ENCODE measurements at regions not wholly inside any gene's neighbourhood (a gene's known extent, or its start where the extent isn't known, plus 50 kb on each side); places are given as distances from the start of the nearest gene placed in this dataset.

GRCh38 chr12:86744547-86745212 lies 488.5 kb upstream of the MGAT4C start:
- TF ChIP-seq ZNF585B (tag by site-specific recombination; IDR thresholded peaks at IDR 0.05) (no peak), ZNF23 (tag by site-specific recombination; IDR thresholded peaks at IDR 0.05; ENCODE audit: borderline replicate concordance) (no peak), ZBTB48 (tag by site-specific recombination; IDR thresholded peaks at IDR 0.05) (no peak), PRDM1 (tag by site-specific recombination; IDR thresholded peaks at IDR 0.05) (no peak), ZNF174 (tag by site-specific recombination; IDR thresholded peaks at IDR 0.05) (no peak), ZNF280C (tag by site-specific recombination; IDR thresholded peaks at IDR 0.05) (no peak), ZNF416 (tag by site-specific recombination; IDR thresholded peaks at IDR 0.05) (no peak), SALL2 (tag by site-specific recombination; IDR thresholded peaks at IDR 0.05; ENCODE audit: borderline replicate concordance) (no peak), ZNF610 (tag by site-specific recombination; IDR thresholded peaks at IDR 0.05; ENCODE audit: borderline replicate concordance) (no peak), REPIN1 (tag by site-specific recombination; IDR thresholded peaks at IDR 0.05; ENCODE audit: low read depth) (no peak), HOXD13 (CRISPR knock-in tag; IDR thresholded peaks at IDR 0.05; ENCODE audit: borderline replicate concordance) (no peak)
- TF ChIP-seq, protein P1, sequence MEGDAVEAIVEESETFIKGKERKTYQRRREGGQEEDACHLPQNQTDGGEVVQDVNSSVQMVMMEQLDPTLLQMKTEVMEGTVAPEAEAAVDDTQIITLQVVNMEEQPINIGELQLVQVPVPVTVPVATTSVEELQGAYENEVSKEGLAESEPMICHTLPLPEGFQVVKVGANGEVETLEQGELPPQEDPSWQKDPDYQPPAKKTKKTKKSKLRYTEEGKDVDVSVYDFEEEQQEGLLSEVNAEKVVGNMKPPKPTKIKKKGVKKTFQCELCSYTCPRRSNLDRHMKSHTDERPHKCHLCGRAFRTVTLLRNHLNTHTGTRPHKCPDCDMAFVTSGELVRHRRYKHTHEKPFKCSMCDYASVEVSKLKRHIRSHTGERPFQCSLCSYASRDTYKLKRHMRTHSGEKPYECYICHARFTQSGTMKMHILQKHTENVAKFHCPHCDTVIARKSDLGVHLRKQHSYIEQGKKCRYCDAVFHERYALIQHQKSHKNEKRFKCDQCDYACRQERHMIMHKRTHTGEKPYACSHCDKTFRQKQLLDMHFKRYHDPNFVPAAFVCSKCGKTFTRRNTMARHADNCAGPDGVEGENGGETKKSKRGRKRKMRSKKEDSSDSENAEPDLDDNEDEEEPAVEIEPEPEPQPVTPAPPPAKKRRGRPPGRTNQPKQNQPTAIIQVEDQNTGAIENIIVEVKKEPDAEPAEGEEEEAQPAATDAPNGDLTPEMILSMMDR (tag by site-specific recombination; IDR thresholded peaks at IDR 0.05): no peak
- TF ChIP-seq, protein P2, sequence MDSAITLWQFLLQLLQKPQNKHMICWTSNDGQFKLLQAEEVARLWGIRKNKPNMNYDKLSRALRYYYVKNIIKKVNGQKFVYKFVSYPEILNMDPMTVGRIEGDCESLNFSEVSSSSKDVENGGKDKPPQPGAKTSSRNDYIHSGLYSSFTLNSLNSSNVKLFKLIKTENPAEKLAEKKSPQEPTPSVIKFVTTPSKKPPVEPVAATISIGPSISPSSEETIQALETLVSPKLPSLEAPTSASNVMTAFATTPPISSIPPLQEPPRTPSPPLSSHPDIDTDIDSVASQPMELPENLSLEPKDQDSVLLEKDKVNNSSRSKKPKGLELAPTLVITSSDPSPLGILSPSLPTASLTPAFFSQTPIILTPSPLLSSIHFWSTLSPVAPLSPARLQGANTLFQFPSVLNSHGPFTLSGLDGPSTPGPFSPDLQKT (IDR thresholded peaks at IDR 0.05; ENCODE audit: borderline replicate concordance, low read depth, low read length): no peak
- TF ChIP-seq, protein P3, sequence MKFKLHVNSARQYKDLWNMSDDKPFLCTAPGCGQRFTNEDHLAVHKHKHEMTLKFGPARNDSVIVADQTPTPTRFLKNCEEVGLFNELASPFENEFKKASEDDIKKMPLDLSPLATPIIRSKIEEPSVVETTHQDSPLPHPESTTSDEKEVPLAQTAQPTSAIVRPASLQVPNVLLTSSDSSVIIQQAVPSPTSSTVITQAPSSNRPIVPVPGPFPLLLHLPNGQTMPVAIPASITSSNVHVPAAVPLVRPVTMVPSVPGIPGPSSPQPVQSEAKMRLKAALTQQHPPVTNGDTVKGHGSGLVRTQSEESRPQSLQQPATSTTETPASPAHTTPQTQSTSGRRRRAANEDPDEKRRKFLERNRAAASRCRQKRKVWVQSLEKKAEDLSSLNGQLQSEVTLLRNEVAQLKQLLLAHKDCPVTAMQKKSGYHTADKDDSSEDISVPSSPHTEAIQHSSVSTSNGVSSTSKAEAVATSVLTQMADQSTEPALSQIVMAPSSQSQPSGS (tag by site-specific recombination; IDR thresholded peaks at IDR 0.05; ENCODE audit: low read depth): no peak
